ENCODE measurements at regions not wholly inside any gene's neighbourhood (a gene's known extent, or its start where the extent isn't known, plus 50 kb on each side); places are given as distances from the start of the nearest gene placed in this dataset.

DNA sequence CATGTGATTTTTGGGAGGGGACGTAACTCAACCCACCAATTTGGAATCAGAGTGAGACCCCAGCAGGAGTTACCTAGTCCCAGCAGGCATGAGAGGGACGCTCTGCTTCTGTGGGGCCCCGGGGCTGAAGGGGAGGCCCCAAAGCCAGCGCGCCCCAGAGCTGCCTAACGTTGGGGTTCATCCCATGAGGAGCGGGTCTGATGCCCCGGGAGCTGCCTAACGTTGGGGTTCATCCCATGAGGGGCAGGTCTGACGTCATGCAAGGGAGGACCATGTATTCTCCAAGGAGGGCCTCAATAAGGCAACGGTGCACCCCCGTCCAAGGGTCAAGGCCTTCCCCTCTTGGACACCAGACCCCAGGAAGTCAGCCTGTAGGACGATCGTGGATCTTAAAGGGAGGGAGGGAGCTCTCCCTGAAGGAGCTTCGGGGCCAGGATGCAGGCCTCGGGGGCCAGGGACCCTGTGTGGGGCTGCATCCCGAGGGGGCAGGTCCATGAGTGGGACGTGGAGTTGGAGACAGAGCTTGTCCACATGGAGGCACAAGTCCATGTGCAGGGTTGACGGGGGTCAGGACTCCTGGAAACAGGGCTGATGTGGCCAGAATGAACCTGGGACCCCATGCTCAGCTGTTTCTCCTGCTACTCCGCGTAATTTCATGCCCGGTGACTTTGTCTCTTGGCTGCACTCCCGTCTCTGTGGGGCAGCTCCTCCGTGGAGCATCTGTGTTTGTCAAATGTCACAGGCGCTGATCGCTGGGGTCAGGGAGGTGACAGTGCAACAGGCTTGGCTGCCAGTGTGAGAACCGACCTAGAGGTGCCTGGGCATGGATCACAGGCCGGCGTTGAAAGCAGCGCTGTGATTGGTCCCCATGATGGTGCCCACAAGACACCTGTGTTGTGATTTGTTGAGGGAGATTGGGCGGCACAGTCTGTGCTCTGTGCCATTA, 1029.1 kb downstream of the BRD1 start:
- ATAC-seq: no peak
- no peak for TF ChIP-seq PPARA (CRISPR knock-in tag; IDR thresholded peaks at IDR 0.05; ENCODE audit: borderline replicate concordance)
- TF ChIP-seq, protein P1, sequence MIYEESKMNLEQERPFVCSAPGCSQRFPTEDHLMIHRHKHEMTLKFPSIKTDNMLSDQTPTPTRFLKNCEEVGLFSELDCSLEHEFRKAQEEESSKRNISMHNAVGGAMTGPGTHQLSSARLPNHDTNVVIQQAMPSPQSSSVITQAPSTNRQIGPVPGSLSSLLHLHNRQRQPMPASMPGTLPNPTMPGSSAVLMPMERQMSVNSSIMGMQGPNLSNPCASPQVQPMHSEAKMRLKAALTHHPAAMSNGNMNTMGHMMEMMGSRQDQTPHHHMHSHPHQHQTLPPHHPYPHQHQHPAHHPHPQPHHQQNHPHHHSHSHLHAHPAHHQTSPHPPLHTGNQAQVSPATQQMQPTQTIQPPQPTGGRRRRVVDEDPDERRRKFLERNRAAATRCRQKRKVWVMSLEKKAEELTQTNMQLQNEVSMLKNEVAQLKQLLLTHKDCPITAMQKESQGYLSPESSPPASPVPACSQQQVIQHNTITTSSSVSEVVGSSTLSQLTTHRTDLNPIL (CRISPR knock-in tag; IDR thresholded peaks at IDR 0.05; ENCODE audit: low read depth): no peak
- TF ChIP-seq ZNF8 (CRISPR knock-in tag; IDR thresholded peaks at IDR 0.05): no peak
- no peak for TF ChIP-seq ZFP30 (CRISPR knock-in tag; IDR thresholded peaks at IDR 0.05)
- no peak for TF ChIP-seq BACH2 (CRISPR knock-in tag; IDR thresholded peaks at IDR 0.05; ENCODE audit: borderline replicate concordance)
- TF ChIP-seq OSR1 (CRISPR knock-in tag; IDR thresholded peaks at IDR 0.05): no peak
- no peak for TF ChIP-seq ZFP3 (CRISPR knock-in tag; IDR thresholded peaks at IDR 0.05)
- TF ChIP-seq, protein P2, sequence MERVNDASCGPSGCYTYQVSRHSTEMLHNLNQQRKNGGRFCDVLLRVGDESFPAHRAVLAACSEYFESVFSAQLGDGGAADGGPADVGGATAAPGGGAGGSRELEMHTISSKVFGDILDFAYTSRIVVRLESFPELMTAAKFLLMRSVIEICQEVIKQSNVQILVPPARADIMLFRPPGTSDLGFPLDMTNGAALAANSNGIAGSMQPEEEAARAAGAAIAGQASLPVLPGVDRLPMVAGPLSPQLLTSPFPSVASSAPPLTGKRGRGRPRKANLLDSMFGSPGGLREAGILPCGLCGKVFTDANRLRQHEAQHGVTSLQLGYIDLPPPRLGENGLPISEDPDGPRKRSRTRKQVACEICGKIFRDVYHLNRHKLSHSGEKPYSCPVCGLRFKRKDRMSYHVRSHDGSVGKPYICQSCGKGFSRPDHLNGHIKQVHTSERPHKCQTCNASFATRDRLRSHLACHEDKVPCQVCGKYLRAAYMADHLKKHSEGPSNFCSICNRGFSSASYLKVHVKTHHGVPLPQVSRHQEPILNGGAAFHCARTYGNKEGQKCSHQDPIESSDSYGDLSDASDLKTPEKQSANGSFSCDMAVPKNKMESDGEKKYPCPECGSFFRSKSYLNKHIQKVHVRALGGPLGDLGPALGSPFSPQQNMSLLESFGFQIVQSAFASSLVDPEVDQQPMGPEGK (CRISPR knock-in tag; IDR thresholded peaks at IDR 0.05; ENCODE audit: borderline replicate concordance): no peak
- TF ChIP-seq ESRRG (CRISPR knock-in tag; IDR thresholded peaks at IDR 0.05): no peak
- no peak for TF ChIP-seq ZC3H10 (CRISPR knock-in tag; IDR thresholded peaks at IDR 0.05)
- TF ChIP-seq, protein P3, sequence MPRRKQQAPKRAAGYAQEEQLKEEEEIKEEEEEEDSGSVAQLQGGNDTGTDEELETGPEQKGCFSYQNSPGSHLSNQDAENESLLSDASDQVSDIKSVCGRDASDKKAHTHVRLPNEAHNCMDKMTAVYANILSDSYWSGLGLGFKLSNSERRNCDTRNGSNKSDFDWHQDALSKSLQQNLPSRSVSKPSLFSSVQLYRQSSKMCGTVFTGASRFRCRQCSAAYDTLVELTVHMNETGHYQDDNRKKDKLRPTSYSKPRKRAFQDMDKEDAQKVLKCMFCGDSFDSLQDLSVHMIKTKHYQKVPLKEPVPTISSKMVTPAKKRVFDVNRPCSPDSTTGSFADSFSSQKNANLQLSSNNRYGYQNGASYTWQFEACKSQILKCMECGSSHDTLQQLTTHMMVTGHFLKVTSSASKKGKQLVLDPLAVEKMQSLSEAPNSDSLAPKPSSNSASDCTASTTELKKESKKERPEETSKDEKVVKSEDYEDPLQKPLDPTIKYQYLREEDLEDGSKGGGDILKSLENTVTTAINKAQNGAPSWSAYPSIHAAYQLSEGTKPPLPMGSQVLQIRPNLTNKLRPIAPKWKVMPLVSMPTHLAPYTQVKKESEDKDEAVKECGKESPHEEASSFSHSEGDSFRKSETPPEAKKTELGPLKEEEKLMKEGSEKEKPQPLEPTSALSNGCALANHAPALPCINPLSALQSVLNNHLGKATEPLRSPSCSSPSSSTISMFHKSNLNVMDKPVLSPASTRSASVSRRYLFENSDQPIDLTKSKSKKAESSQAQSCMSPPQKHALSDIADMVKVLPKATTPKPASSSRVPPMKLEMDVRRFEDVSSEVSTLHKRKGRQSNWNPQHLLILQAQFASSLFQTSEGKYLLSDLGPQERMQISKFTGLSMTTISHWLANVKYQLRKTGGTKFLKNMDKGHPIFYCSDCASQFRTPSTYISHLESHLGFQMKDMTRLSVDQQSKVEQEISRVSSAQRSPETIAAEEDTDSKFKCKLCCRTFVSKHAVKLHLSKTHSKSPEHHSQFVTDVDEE (CRISPR knock-in tag; IDR thresholded peaks at IDR 0.05): no peak
- TF ChIP-seq, protein P4, sequence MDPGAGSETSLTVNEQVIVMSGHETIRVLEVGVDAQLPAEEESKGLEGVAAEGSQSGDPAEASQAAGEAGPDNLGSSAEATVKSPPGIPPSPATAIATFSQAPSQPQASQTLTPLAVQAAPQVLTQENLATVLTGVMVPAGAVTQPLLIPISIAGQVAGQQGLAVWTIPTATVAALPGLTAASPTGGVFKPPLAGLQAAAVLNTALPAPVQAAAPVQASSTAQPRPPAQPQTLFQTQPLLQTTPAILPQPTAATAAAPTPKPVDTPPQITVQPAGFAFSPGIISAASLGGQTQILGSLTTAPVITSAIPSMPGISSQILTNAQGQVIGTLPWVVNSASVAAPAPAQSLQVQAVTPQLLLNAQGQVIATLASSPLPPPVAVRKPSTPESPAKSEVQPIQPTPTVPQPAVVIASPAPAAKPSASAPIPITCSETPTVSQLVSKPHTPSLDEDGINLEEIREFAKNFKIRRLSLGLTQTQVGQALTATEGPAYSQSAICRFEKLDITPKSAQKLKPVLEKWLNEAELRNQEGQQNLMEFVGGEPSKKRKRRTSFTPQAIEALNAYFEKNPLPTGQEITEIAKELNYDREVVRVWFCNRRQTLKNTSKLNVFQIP (CRISPR knock-in tag; IDR thresholded peaks at IDR 0.05; ENCODE audit: borderline replicate concordance, low read depth): no peak
- no peak for TF ChIP-seq ZNF565 (CRISPR knock-in tag; conservative IDR thresholded peaks at IDR 0.05; ENCODE audit: low read depth)
- TF ChIP-seq ZNF70 (CRISPR knock-in tag; IDR thresholded peaks at IDR 0.05): no peak
- no peak for TF ChIP-seq SNAI2 (CRISPR knock-in tag; IDR thresholded peaks at IDR 0.05)
- no peak for TF ChIP-seq TOX (CRISPR knock-in tag; IDR thresholded peaks at IDR 0.05; ENCODE audit: borderline replicate concordance)
- TF ChIP-seq ARNTL (CRISPR knock-in tag; IDR thresholded peaks at IDR 0.05; ENCODE audit: borderline replicate concordance, low read depth): no peak

DNA sequence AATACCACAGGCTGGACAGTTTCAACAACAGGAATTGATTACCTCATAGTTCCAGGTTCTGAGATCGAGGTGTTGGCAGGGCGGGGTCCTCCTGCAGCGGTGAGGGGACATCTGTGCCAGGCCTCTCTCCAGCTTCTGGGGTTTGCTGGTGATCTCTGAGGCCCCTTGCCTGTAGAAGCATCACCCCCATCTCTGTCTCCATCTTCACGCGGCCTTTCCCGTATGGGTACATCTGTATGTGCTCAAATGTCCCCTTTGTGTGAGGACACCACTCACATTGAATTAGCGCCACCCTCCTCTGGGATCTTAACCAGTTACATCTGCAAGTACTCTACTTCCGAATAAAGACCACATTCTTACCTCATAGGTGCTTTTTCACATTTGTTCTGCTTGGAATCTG, 1029.9 kb downstream of the BRD1 start:
- no peak for TF ChIP-seq CSDC2 (CRISPR knock-in tag; IDR thresholded peaks at IDR 0.05)
- TF ChIP-seq, protein P1 (CRISPR knock-in tag; IDR thresholded peaks at IDR 0.05; ENCODE audit: low read depth): no peak
- no peak for ATAC-seq

DNA sequence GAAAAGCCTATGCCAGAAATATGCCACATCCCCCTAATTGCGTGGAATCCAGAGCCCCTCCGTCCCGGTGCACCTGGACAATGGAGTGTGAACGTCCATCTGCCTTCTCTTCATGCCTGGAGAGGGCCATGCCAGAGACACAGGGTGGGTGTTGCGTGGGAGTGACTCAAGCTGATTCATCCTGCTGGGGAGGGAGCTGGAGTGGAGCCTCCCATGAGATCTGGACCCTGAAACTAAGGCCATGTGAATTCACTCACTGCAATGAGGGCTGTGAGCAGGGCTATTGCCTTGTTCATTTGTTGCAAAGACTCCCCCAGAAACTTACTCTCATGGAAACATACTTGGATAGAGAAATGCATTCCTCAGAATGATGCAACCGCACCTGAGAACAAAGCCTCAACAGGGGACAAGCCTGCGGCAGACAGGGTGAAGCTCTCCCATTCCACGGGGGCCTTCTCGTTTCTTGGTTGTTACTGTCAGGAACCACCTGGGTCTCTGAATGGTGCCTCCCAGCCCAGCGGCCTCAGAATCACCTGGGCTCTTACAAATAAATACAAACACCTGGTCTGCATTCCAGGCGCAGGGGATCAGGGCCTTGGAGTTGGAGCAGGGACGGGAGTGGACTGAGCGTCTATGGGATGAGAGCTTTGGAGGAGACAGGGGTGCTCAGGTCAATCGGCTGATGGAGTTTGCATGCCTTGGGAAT, 1031.2 kb downstream of the BRD1 start:
- no peak for ATAC-seq
- TF ChIP-seq GLIS3 (CRISPR knock-in tag; IDR thresholded peaks at IDR 0.05) (no peak), ESRRG (CRISPR knock-in tag; IDR thresholded peaks at IDR 0.05) (no peak), ZC3H10 (CRISPR knock-in tag; IDR thresholded peaks at IDR 0.05) (no peak), TCF4 (CRISPR knock-in tag; IDR thresholded peaks at IDR 0.05; ENCODE audit: borderline replicate concordance) (no peak), TOX (CRISPR knock-in tag; IDR thresholded peaks at IDR 0.05; ENCODE audit: borderline replicate concordance) (no peak), ZFP3 (CRISPR knock-in tag; IDR thresholded peaks at IDR 0.05) (no peak), ZFP30 (CRISPR knock-in tag; IDR thresholded peaks at IDR 0.05) (no peak)
- TF ChIP-seq, protein P4 (CRISPR knock-in tag; IDR thresholded peaks at IDR 0.05; ENCODE audit: borderline replicate concordance, low read depth): no peak
- TF ChIP-seq, protein P1 (CRISPR knock-in tag; IDR thresholded peaks at IDR 0.05; ENCODE audit: low read depth): no peak

All from SK-N-SH treated with all-trans-retinoic acid at 6 μM for 48 hours (cell line).